Osteocyte (in vitro differentiated cells): ENCODE measurements at regions not wholly inside any gene's neighbourhood (a gene's known extent, or its start where the extent isn't known, plus 50 kb on each side); places are given as distances from the start of the nearest gene placed in this dataset.

ENCODE experiments used
- DNase-seq: peaks from one replicate; pipeline ENCODE4 v3.0.0; 2021; ENCODE audit warnings: mixed read lengths; ENCODE audit not compliant: unreplicated experiment; ENCODE audit errors: extremely low spot score
- H3K27ac Mint-ChIP-seq: one replicate; pipeline ENCODE4 v1.8.0; 2021; ENCODE audit warnings: mild to moderate bottlenecking, mixed read lengths; ENCODE audit not compliant: unreplicated experiment
- H3K27me3 Mint-ChIP-seq: one replicate; pipeline ENCODE4 v1.8.0; 2021; ENCODE audit warnings: mixed read lengths; ENCODE audit not compliant: unreplicated experiment
- H3K36me3 Mint-ChIP-seq: one replicate; pipeline ENCODE4 v1.8.0; 2021; ENCODE audit warnings: mixed read lengths; ENCODE audit not compliant: unreplicated experiment
- H3K4me1 Mint-ChIP-seq: one replicate; pipeline ENCODE4 v1.8.0; 2021; ENCODE audit warnings: mixed read lengths; ENCODE audit not compliant: unreplicated experiment
- H3K4me3 Mint-ChIP-seq: one replicate; pipeline ENCODE4 v1.8.0; 2021; ENCODE audit warnings: mild to moderate bottlenecking, moderate library complexity, mixed read lengths; ENCODE audit not compliant: unreplicated experiment
- H3K9me3 Mint-ChIP-seq: one replicate; pipeline ENCODE4 v1.8.0; 2021; ENCODE audit warnings: mixed read lengths; ENCODE audit not compliant: unreplicated experiment
- CTCF ChIP-seq: fragments of 200-600 bp; sonication (generic); IDR thresholded peaks from 2 replicates; pipeline ENCODE4 v1.5.0; 2021; ENCODE audit warnings: antibody characterized with exemption, mild to moderate bottlenecking, moderate library complexity

GRCh38 chr15:95227235-95227634 lies 995.9 kb downstream of the MCTP2 start:
- Mint-ChIP-seq H3K9me3 (peaks cover 11% of the 10 kb centered on the region), H3K36me3 (peaks cover 12% of the 10 kb centered on the region), H3K4me1 (peaks cover 5% of the 10 kb centered on the region), H3K4me3 (no peak overlapping the region), H3K27ac (no peak overlapping the region), H3K27me3 (peaks cover 9% of the 10 kb centered on the region)
- DNase-seq: no peak
- TF ChIP-seq CTCF: no peak

- peaks cover 5% of the 10 kb centered on the region for H3K4me1 Mint-ChIP-seq
- peaks cover 8% of the 10 kb centered on the region for H3K27me3 Mint-ChIP-seq
- no peak for TF ChIP-seq CTCF
- H3K4me3 Mint-ChIP-seq: no peak overlapping the region
- H3K27ac Mint-ChIP-seq: no peak overlapping the region
- no peak for DNase-seq
- H3K9me3 Mint-ChIP-seq: peaks cover 16% of the 10 kb centered on the region
- peaks cover 11% of the 10 kb centered on the region for H3K36me3 Mint-ChIP-seq
Observed at GRCh38 chr15:95228856-95229555, 997.6 kb downstream of the MCTP2 start.

- Mint-ChIP-seq H3K4me3 (no peak overlapping the region), H3K4me1 (peaks cover under 1% of the 10 kb centered on the region), H3K9me3 (peaks cover 37% of the 10 kb centered on the region), H3K27ac (no peak overlapping the region), H3K36me3 (peaks cover 12% of the 10 kb centered on the region), H3K27me3 (peaks cover 6% of the 10 kb centered on the region)
- TF ChIP-seq CTCF: no peak
- no peak for DNase-seq
Observed at GRCh38 chr15:95235033-95235432, 1003.7 kb downstream of the MCTP2 start.

GRCh38 chr15:95247071-95247984 lies 1016.0 kb downstream of the MCTP2 start:
- peaks cover 12% of the 10 kb centered on the region for H3K4me1 Mint-ChIP-seq
- no peaks in the 10 kb centered on the region for H3K9me3 Mint-ChIP-seq
- no peaks in the 10 kb centered on the region for H3K36me3 Mint-ChIP-seq
- TF ChIP-seq CTCF: no peak
- H3K4me3 Mint-ChIP-seq: no peak overlapping the region
- no peak for DNase-seq
- H3K27ac Mint-ChIP-seq: peak overlapping the region; percentile 73
- H3K27me3 Mint-ChIP-seq: no peaks in the 10 kb centered on the region

GRCh38 chr15:95249524-95249923 lies 1018.2 kb downstream of the MCTP2 start:
- Mint-ChIP-seq H3K9me3 (peaks cover 3% of the 10 kb centered on the region), H3K4me1 (peaks cover 20% of the 10 kb centered on the region), H3K36me3 (no peaks in the 10 kb centered on the region), H3K4me3 (no peak overlapping the region), H3K27me3 (no peaks in the 10 kb centered on the region), H3K27ac (no peak overlapping the region)
- no peak for TF ChIP-seq CTCF
- no peak for DNase-seq
